Fibroblast of villous mesenchyme (primary cell): ENCODE measurements at regions not wholly inside any gene's neighbourhood (a gene's known extent, or its start where the extent isn't known, plus 50 kb on each side); places are given as distances from the start of the nearest gene placed in this dataset.

ENCODE experiments used
- DNase-seq: peaks from one replicate; pipeline ENCODE4 v3.0.0-alpha.2; 2010; ENCODE audit warnings: low read depth
- H3K4me3 ChIP-seq: 2 replicates; pipeline ENCODE4 v1.5.1; 2011; ENCODE audit warnings: low read depth, mild to moderate bottlenecking, low read length
- TF ChIP-seq, protein P1 (sequence below): IDR thresholded peaks from 2 replicates; pipeline ENCODE4 v1.5.1; 2012; ENCODE audit warnings: low read depth, mild to moderate bottlenecking, low read length; ENCODE audit not compliant: insufficient read depth

DNA sequence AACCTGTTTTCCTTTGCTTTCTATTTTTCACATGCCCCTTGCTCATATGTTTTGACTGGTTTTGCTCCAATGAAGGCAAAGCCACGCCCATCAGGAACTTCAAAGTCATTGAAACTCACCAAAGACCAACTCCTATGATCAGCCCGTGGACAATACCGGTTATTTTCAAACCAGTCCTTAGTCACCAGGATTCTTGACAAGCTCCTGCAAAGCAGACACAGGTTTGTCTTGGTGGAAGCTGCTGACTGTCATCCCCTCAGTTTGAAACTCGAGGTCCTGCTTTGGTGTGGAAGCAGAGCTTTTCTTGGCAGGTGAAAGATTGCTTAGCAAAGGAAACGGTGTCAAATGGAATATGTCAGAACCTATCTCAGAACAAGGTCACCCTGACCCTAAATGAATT is 384.7 kb upstream of the CXADR start:
- TF ChIP-seq, protein P1, sequence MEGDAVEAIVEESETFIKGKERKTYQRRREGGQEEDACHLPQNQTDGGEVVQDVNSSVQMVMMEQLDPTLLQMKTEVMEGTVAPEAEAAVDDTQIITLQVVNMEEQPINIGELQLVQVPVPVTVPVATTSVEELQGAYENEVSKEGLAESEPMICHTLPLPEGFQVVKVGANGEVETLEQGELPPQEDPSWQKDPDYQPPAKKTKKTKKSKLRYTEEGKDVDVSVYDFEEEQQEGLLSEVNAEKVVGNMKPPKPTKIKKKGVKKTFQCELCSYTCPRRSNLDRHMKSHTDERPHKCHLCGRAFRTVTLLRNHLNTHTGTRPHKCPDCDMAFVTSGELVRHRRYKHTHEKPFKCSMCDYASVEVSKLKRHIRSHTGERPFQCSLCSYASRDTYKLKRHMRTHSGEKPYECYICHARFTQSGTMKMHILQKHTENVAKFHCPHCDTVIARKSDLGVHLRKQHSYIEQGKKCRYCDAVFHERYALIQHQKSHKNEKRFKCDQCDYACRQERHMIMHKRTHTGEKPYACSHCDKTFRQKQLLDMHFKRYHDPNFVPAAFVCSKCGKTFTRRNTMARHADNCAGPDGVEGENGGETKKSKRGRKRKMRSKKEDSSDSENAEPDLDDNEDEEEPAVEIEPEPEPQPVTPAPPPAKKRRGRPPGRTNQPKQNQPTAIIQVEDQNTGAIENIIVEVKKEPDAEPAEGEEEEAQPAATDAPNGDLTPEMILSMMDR = no peak
- no peak for DNase-seq
- H3K4me3 ChIP-seq = no peak overlapping the region

DNA sequence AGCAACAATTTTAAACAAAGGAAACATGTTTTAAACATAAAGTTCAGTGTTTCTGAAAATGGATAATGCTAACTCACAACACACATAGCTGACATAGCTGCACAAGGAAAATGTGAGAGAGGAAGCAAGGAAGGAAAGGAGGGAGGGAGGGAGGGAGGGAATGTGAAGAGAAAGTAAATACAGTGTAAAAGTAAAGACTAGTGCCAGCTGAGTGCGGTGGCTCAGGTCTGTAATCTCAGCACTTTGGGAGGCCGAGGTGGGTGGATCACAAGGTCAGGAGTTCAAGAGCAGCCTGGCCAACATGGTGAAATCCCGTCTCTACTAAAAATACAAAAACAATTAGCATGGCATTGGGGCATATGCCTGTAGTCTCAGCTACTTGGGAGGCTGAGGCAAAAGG is 373.7 kb upstream of the CXADR start:
- peak overlapping the region; percentile 43 for H3K4me3 ChIP-seq
- DNase-seq = peak; percentile 7

DNA sequence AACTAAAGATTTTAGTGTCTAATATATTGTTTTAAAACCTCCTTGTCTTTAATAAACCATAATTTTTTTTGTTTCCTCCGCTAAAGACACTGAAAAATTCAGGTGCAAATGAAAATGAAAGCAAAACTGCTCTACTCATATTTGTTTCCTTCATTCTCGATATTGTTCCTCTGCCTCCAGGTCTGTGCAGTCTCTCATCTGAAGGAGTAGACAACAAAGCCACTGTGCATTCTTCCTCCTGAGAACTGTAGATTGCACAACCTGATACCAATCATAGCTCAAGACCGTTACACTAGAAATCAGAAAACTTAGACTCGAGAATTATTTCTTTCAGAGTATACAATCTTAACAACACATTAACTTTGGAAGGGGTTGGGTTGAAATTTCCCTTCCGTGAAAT is 373.1 kb upstream of the CXADR start:
- H3K4me3 ChIP-seq = peak overlapping the region; percentile 43

DNA sequence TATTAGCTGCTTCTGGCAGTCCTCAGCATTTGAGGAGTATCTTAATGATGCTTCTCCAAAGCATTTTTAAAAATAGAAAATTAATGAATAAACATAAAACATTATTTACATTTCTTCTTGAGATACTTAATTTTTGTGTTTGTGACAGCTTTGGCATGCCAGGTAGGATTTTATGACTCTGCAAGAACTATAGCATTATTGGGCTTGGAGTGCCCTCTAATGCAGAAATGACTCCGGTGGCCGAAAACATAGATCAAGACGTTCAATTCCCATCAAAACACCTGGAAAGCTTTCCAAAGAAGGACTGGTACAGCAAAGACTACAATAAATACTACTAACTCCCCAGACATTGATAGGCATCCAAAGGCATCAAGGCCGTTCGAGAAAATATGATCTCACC is 366.4 kb upstream of the CXADR start:
- no peak for DNase-seq
- no peak overlapping the region for H3K4me3 ChIP-seq
- TF ChIP-seq, protein P1 = no peak

More for the DNA sequence above, 373.1 kb upstream of the CXADR start:
- TF ChIP-seq, protein P1 = no peak
- DNase-seq = peak; percentile 38

DNA sequence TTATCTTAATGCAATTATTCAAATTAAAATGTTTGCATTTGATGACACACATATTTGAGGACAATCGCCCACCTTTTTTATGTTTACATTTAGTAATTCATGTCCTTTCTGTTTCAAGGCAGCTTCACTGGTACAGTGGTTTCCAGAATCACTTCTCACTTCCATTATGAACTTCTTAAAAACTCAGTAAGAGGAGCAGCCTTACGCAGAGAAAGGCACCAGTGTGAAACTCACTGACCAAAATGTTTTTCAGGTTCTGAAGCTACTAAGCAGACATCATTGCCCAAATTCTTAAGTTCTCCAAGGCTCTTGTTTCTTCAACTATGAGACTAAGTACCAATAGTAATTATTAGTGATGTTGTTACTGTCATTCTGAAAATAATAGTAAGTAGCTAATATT is 353.1 kb upstream of the CXADR start:
- DNase-seq = no peak
- TF ChIP-seq, protein P1 = no peak
- H3K4me3 ChIP-seq = no peak overlapping the region

DNA sequence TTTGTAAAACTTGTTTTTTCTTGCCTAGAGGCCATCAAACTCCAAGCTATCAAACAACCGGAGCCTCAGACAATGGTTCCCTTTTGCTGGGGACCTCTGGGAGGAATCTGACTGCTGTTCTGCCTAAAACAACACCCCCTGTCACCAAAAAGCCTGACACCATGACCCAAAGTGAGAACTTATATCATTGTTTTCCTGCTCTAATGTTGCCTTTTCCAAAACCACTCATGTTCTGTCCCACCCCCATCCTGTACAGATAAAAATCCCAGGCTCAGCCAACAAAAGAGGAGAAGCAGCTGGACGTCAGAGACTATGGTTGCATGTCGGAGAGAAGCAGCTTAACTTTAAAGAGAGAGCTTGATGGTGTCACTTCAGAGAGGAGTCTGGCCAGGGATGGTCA is 327.2 kb upstream of the CXADR start:
- TF ChIP-seq, protein P1 = no peak
- H3K4me3 ChIP-seq = no peak overlapping the region
- DNase-seq = no peak

DNA sequence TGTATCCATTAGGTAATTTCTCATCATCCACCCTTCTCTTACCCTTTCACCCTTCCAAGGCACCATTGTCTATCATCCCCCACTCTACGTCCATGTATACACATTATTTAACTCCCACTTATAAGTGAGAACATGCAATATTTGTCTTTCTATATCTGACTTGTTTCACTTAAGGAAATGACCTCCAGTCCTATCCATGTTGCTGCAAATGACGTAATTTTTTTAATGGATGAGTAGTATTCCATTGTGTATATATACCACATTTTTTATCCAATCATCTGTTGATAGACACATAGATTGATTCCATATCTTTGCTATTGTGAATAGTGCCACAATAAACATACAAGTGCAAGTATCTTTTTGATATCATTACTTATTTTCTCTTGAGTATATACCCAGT is 322.9 kb upstream of the CXADR start:
- DNase-seq = no peak
- no peak overlapping the region for H3K4me3 ChIP-seq
- TF ChIP-seq, protein P1 = no peak
